ENCODE measurements at regions not wholly inside any gene's neighbourhood (a gene's known extent, or its start where the extent isn't known, plus 50 kb on each side); places are given as distances from the start of the nearest gene placed in this dataset.
"Not testable (repeated sequence)": the region's sequence is repeated elsewhere in the genome, so short reads cannot be mapped to it uniquely, and the experiment has no call there.

- no peak for DNase-seq (ENCODE audit: low read depth)
These were observed 1018.3 kb upstream of the LCORL start for GRCh38 chr4:19039816-19040215.

- DNase-seq (ENCODE audit: low read depth) = no peak
These were observed 1016.7 kb upstream of the LCORL start for GRCh38 chr4:19038231-19038630.

GRCh38 chr4:19033816-19034733, 1012.5 kb upstream of the LCORL start:
- DNase-seq (ENCODE audit: low read depth) = no peak

GRCh38 chr4:19030536-19030935, 1009.0 kb upstream of the LCORL start:
- no peak for DNase-seq (ENCODE audit: low read depth)

- DNase-seq (ENCODE audit: low read depth) = no peak
These were observed 1008.5 kb upstream of the LCORL start for GRCh38 chr4:19030048-19030447.

GRCh38 chr4:19026281-19026680, 1004.7 kb upstream of the LCORL start:
- DNase-seq (ENCODE audit: low read depth) = no peak

- no peak for DNase-seq (ENCODE audit: low read depth)
These were observed 1003.5 kb upstream of the LCORL start for GRCh38 chr4:19025031-19025430.

- DNase-seq (ENCODE audit: low read depth) = no peak
These were observed 1002.5 kb upstream of the LCORL start for GRCh38 chr4:19024047-19024446.

- no peak for DNase-seq (ENCODE audit: low read depth)
These were observed 1000.1 kb upstream of the LCORL start for GRCh38 chr4:19021617-19022016.

- not testable (repeated sequence) for DNase-seq (ENCODE audit: low read depth)
These were observed 995.0 kb upstream of the LCORL start for GRCh38 chr4:19016550-19016949.

GRCh38 chr4:19014594-19014993, 993.0 kb upstream of the LCORL start:
- no peak for DNase-seq (ENCODE audit: low read depth)

- no peak for DNase-seq (ENCODE audit: low read depth)
These were observed 989.2 kb upstream of the LCORL start for GRCh38 chr4:19010761-19011160.

- DNase-seq (ENCODE audit: low read depth) = no peak
These were observed 988.3 kb upstream of the LCORL start for GRCh38 chr4:19009881-19010280.

GRCh38 chr4:19005211-19005610, 983.7 kb upstream of the LCORL start:
- no peak for DNase-seq (ENCODE audit: low read depth)

GRCh38 chr4:19002170-19002569, 980.6 kb upstream of the LCORL start:
- no peak for DNase-seq (ENCODE audit: low read depth)

GRCh38 chr4:18999595-18999994, 978.0 kb upstream of the LCORL start:
- DNase-seq (ENCODE audit: low read depth) = no peak

- no peak for DNase-seq (ENCODE audit: low read depth)
These were observed 959.7 kb upstream of the LCORL start for GRCh38 chr4:18981234-18981615.

GRCh38 chr4:18980516-18981233, 959.1 kb upstream of the LCORL start:
- no peak for DNase-seq (ENCODE audit: low read depth)

GRCh38 chr4:18976884-18977283, 955.3 kb upstream of the LCORL start:
- DNase-seq (ENCODE audit: low read depth) = no peak

- DNase-seq (ENCODE audit: low read depth) = no peak
These were observed 954.6 kb upstream of the LCORL start for GRCh38 chr4:18975916-18976808.

GRCh38 chr4:18973296-18973695, 951.7 kb upstream of the LCORL start:
- no peak for DNase-seq (ENCODE audit: low read depth)

GRCh38 chr4:18961879-18962278, 940.3 kb upstream of the LCORL start:
- DNase-seq (ENCODE audit: low read depth) = no peak
